AG10803 (cell line): ENCODE measurements at regions not wholly inside any gene's neighbourhood (a gene's known extent, or its start where the extent isn't known, plus 50 kb on each side); places are given as distances from the start of the nearest gene placed in this dataset.
A peak's percentile ranks its signal among the peaks of the same experiment; 100 is the strongest.

ENCODE experiments used
- DNase-seq: peaks from one replicate; pipeline ENCODE4 v3.0.0; 2010; ENCODE audit warnings: low read depth
- H3K4me3 ChIP-seq: 2 replicates; pipeline ENCODE4 v1.5.1; 2011; ENCODE audit warnings: mild to moderate bottlenecking, low read length, control low read depth
- CTCF ChIP-seq: conservative IDR thresholded peaks from 2 replicates; pipeline ENCODE4 v1.5.1; 2011; ENCODE audit warnings: mild to moderate bottlenecking, low read length, control low read depth, inconsistent platforms

GRCh38 chr7:106763717-106764116 is 101.4 kb upstream of the PIK3CG start:
- no peak for DNase-seq
- no peak for TF ChIP-seq CTCF
- no peak overlapping the region for H3K4me3 ChIP-seq

DNA sequence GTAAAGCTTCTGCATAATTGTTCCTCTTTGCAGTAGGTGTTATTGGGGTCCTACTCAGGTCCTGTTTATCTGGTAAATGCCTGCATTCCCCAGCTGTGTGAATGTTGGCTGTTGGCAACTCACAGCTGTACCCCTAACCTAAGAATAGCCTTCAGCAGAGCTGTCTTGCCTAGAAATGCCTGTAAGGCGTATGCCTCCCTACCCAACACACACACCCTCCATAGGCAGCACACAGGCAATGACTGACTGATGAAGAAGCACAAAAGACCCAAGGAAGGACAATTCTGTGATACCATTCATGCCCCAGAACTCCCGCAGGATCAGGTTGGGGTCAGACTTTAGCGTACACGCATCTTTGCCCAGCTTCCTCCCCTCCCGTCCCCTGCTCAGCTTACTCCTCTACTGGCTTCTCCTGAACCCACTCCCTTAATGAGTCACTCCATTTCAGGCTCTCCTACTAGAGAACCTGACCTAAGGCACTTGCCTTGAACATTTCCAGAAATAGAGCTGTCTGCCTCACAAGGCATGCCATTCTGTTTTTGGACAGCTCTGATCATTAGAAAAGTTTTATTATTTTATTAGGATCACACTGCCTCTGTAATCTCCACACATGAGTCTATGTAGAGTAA is 99.2 kb upstream of the PIK3CG start:
- H3K4me3 ChIP-seq = no peak overlapping the region
- no peak for DNase-seq
- no peak for TF ChIP-seq CTCF

DNA sequence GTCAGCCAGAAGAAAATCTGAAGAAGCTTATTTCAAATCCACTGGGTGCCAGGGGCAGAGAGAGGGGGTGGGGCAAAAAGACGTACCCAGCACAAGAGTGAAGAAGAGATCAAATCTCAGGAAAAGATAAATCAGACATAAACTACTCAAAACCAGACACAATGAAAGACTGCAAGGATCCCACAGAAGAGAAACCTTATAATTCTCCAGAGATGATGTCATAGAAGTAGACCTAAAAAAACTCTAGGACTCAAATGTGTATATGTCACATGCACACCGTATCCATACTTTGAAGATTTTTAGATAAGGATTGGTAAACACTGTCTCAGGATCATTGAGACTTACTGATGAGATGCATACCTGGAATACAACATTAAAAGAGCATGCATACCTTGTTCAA is 98.5 kb upstream of the PIK3CG start:
- no peak for TF ChIP-seq CTCF
- DNase-seq = no peak
- H3K4me3 ChIP-seq = no peak overlapping the region

GRCh38 chr7:106767078-106767477 is 98.0 kb upstream of the PIK3CG start:
- H3K4me3 ChIP-seq = no peak overlapping the region
- DNase-seq = peak; percentile 39
- TF ChIP-seq CTCF = no peak

- H3K4me3 ChIP-seq = peak overlapping the region; percentile 4
- no peak for TF ChIP-seq CTCF
- DNase-seq = peak; percentile 50
Observed at GRCh38 chr7:106767498-106768323, 97.4 kb upstream of the PIK3CG start.

DNA sequence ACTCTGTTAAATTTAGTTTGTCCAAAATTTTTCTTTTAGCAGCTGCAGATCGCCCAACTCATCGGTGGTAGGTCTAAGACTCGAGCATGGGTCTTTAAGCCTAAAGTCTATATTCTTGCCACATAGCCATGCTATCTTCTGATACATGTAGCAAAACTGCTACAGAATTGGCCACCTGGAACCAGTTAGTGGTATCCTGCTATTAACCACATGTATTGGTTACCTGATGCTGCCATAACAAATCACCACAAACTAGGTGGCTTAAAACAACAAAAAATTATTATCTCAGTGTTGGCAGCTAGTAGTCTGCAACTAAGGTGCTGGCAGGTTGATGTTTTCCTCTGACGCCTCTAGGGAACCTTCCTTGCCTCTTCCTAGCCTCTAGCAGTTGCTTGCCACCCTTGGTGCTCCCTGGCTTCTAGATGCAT is 96.7 kb upstream of the PIK3CG start:
- DNase-seq = peak; percentile 53
- peak overlapping the region; percentile 4 for H3K4me3 ChIP-seq
- TF ChIP-seq CTCF = no peak; the same call in 1 of the 2 replicates

DNA sequence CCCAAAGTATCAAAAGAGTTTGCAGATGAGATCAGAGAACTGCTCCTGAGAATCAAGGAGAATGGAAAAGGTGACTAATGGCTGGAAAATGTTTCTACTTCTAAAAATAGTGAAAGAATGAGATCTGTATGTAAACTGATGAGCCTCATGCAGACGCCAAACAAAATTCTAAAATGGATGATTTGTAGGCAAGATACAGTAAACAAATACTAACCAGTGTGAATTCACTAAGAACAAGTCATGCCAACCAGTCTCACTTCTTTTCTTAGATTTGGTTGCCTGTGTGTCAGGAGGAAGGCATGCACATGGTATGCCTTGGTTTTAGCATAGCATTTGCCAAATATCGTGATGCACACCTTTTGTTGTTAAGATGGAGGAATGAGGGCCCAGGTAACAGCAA is 94.9 kb upstream of the PIK3CG start:
- no peak overlapping the region for H3K4me3 ChIP-seq
- no peak for TF ChIP-seq CTCF
- peak; percentile 84 for DNase-seq
